GM12878 (cell line): ENCODE measurements at regions not wholly inside any gene's neighbourhood (a gene's known extent, or its start where the extent isn't known, plus 50 kb on each side); places are given as distances from the start of the nearest gene placed in this dataset.

Experiments used
- EED ChIP-seq: sonication (generic); IDR thresholded peaks from 2 replicates; pipeline ENCODE4 v1.6.1; 2016; ENCODE audit warnings: antibody characterized with exemption, low read depth
- IKZF2 ChIP-seq, 2 experiments: fragments of 450-650 bp; IDR thresholded peaks; 2 replicates each; pipeline ENCODE4 v1.6.1; 2017; ENCODE audit warnings: mild to moderate bottlenecking in 2 of 2, moderate library complexity in 2 of 2
- JUNB ChIP-seq: IDR thresholded peaks from 2 replicates; pipeline ENCODE4 v1.6.1; 2016; ENCODE audit warnings: antibody characterized with exemption, mild to moderate bottlenecking
- MTA3 ChIP-seq: IDR thresholded peaks from 2 replicates; pipeline ENCODE4 v1.6.1; 2012; ENCODE audit warnings: low read length, inconsistent platforms, borderline replicate concordance
- NFIC ChIP-seq: IDR thresholded peaks from 2 replicates; pipeline ENCODE4 v1.6.1; 2012; ENCODE audit warnings: low read depth, mild to moderate bottlenecking, inconsistent platforms, low read length, moderate library complexity
- REST ChIP-seq: IDR thresholded peaks from 2 replicates; pipeline ENCODE4 v1.6.1; 2012; ENCODE audit warnings: mild to moderate bottlenecking, low read depth, low read length
- USF2 ChIP-seq: IDR thresholded peaks from 2 replicates; pipeline ENCODE4 v1.6.1; 2011; ENCODE audit warnings: low read depth, low read length, improper control_type of control experiment, borderline replicate concordance
- ZNF687 ChIP-seq: fragments of 450-650 bp; IDR thresholded peaks from 2 replicates; pipeline ENCODE4 v1.6.1; 2017; ENCODE audit warnings: mild to moderate bottlenecking, moderate library complexity

- no peak for TF ChIP-seq ZNF687
- TF ChIP-seq MTA3: no peak
- TF ChIP-seq REST: no peak
- TF ChIP-seq NFIC: peak; percentile 21; the same call in 1 of the 2 replicates
- peak in 1 of 2 experiments; percentile 30; a peak in 1 of 4 replicates for TF ChIP-seq IKZF2 (IDR thresholded peaks at IDR 0.05)
- peak; percentile 73 for TF ChIP-seq JUNB
- no peak for TF ChIP-seq USF2
- TF ChIP-seq EED: peak; percentile 52; the same call in 1 of the 2 replicates
Measured at GRCh38 chr10:123323884-123324283, 169.7 kb downstream of the BUB3 start (continued).
